RWPE2 (cell line): ENCODE measurements at regions not wholly inside any gene's neighbourhood (a gene's known extent, or its start where the extent isn't known, plus 50 kb on each side); places are given as distances from the start of the nearest gene placed in this dataset.

ENCODE experiments used
- ATAC-seq: fragments of 200-7000 bp; cut with Tn5 transposase; 3 replicates; pipeline ENCODE4 v1.9.1; 2021; ENCODE audit warnings: low read depth
- DNase-seq: peaks from one replicate; pipeline ENCODE4 v3.0.0-alpha.2; 2020; ENCODE audit warnings: low spot score
- H3K27ac ChIP-seq: fragments of 450-650 bp; 2 replicates; pipeline ENCODE4 v1.5.1; 2017; ENCODE audit warnings: mild to moderate bottlenecking; ENCODE audit not compliant: poor library complexity, severe bottlenecking
- H3K27me3 ChIP-seq: fragments of 250-450 bp; sonication (Bioruptor Pico); 2 replicates; pipeline ENCODE4 v1.5.1; 2021; ENCODE audit warnings: mild to moderate bottlenecking, moderate library complexity; ENCODE audit not compliant: insufficient read depth, poor library complexity, severe bottlenecking
- H3K36me3 ChIP-seq: fragments of 250-450 bp; sonication (Bioruptor Pico); 2 replicates; pipeline ENCODE4 v1.5.1; 2020; ENCODE audit warnings: low read depth, mild to moderate bottlenecking, moderate library complexity
- H3K4me1 ChIP-seq: fragments of 250-450 bp; sonication (Bioruptor Pico); 2 replicates; pipeline ENCODE4 v1.5.1; 2021; ENCODE audit warnings: mild to moderate bottlenecking, moderate library complexity; ENCODE audit not compliant: insufficient read depth, poor library complexity, severe bottlenecking
- H3K4me3 ChIP-seq: fragments of 250-450 bp; sonication (Bioruptor Pico); 2 replicates; pipeline ENCODE4 v1.5.1; 2021; ENCODE audit warnings: mild to moderate bottlenecking, moderate library complexity; ENCODE audit not compliant: severe bottlenecking
- H3K9me3 ChIP-seq: fragments of 250-450 bp; sonication (Bioruptor Pico); 2 replicates; pipeline ENCODE4 v1.5.1; 2021; ENCODE audit warnings: mild to moderate bottlenecking, moderate library complexity; ENCODE audit not compliant: severe bottlenecking
- TF ChIP-seq, protein P1 (sequence below): fragments of 450-650 bp; IDR thresholded peaks from one replicate; pipeline ENCODE4 v1.5.1; 2017; ENCODE audit warnings: mild to moderate bottlenecking, moderate library complexity; ENCODE audit not compliant: poor library complexity, severe bottlenecking

- peaks cover 3% of the 10 kb centered on the region for H3K9me3 ChIP-seq
- no peak for DNase-seq
- ATAC-seq: no peak
- H3K27me3 ChIP-seq: no peaks in the 10 kb centered on the region
- no peaks in the 10 kb centered on the region for H3K4me1 ChIP-seq
- no peaks in the 10 kb centered on the region for H3K36me3 ChIP-seq
- no peak overlapping the region for H3K27ac ChIP-seq
- H3K4me3 ChIP-seq: no peak overlapping the region
- TF ChIP-seq, protein P1, sequence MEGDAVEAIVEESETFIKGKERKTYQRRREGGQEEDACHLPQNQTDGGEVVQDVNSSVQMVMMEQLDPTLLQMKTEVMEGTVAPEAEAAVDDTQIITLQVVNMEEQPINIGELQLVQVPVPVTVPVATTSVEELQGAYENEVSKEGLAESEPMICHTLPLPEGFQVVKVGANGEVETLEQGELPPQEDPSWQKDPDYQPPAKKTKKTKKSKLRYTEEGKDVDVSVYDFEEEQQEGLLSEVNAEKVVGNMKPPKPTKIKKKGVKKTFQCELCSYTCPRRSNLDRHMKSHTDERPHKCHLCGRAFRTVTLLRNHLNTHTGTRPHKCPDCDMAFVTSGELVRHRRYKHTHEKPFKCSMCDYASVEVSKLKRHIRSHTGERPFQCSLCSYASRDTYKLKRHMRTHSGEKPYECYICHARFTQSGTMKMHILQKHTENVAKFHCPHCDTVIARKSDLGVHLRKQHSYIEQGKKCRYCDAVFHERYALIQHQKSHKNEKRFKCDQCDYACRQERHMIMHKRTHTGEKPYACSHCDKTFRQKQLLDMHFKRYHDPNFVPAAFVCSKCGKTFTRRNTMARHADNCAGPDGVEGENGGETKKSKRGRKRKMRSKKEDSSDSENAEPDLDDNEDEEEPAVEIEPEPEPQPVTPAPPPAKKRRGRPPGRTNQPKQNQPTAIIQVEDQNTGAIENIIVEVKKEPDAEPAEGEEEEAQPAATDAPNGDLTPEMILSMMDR: no peak
Measured at GRCh38 chr13:90633849-90634248, 713.6 kb upstream of the MIR17HG start.

- no peak overlapping the region for H3K27ac ChIP-seq
- no peaks in the 10 kb centered on the region for H3K27me3 ChIP-seq
- TF ChIP-seq, protein P1: no peak
- H3K9me3 ChIP-seq: no peaks in the 10 kb centered on the region
- H3K4me3 ChIP-seq: no peak overlapping the region
- DNase-seq (no peak), ATAC-seq (peak; percentile 67)
- H3K4me1 ChIP-seq: no peaks in the 10 kb centered on the region
- H3K36me3 ChIP-seq: no peaks in the 10 kb centered on the region
Measured at GRCh38 chr13:90640976-90641375, 706.5 kb upstream of the MIR17HG start.

- H3K9me3 ChIP-seq: no peaks in the 10 kb centered on the region
- H3K36me3 ChIP-seq: no peaks in the 10 kb centered on the region
- H3K27ac ChIP-seq: no peak overlapping the region
- no peak overlapping the region for H3K4me3 ChIP-seq
- TF ChIP-seq, protein P1: no peak
- DNase-seq (no peak), ATAC-seq (no peak)
- no peaks in the 10 kb centered on the region for H3K27me3 ChIP-seq
- H3K4me1 ChIP-seq: no peaks in the 10 kb centered on the region
Measured at GRCh38 chr13:90641884-90642283, 705.6 kb upstream of the MIR17HG start.

GRCh38 chr13:90645582-90645981 is 701.9 kb upstream of the MIR17HG start:
- Histone ChIP-seq H3K27ac (no peak overlapping the region), H3K9me3 (peaks cover 2% of the 10 kb centered on the region), H3K36me3 (no peaks in the 10 kb centered on the region), H3K4me1 (no peaks in the 10 kb centered on the region), H3K4me3 (no peak overlapping the region), H3K27me3 (no peaks in the 10 kb centered on the region)
- no peak for DNase-seq
- TF ChIP-seq, protein P1: no peak
- no peak for ATAC-seq

DNA sequence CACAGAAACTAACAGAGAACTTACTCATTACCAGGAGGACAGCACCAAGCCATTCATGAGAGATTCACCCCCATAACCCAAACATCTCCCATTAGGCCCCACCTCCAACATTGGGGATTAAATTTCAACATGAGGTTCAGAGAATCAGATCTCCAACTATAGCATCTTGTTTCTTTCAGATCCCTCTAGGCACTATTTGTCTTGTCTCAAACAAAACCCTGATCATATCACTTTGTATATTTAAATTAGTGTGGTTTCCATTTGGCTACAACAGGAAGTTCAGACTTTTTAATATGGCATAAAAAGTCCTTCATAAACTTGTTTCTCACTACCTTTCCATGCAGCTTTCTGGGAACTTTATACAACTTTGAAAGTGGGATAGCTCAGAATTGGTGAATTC is 699.0 kb upstream of the MIR17HG start:
- DNase-seq: no peak
- TF ChIP-seq, protein P1: no peak
- no peak for ATAC-seq

More for the DNA sequence above, 699.0 kb upstream of the MIR17HG start:
- Histone ChIP-seq H3K4me1 (no peaks in the 10 kb centered on the region), H3K36me3 (no peaks in the 10 kb centered on the region), H3K4me3 (no peak overlapping the region), H3K27me3 (no peaks in the 10 kb centered on the region), H3K9me3 (peaks cover 10% of the 10 kb centered on the region), H3K27ac (no peak overlapping the region)
